WTC11 (cell line): ENCODE measurements at regions not wholly inside any gene's neighbourhood (a gene's known extent, or its start where the extent isn't known, plus 50 kb on each side); places are given as distances from the start of the nearest gene placed in this dataset.

Experiments
- ATAC-seq: fragments of 200-7000 bp; cut with Tn5 transposase; 2 replicates; pipeline ENCODE4 v1.10.0; 2021; ENCODE audit warnings: mild to moderate bottlenecking, moderate library complexity
- CTCF ChIA-PET: fragments of 300-600 bp; sonication (Branson Sonifier 250); formaldehyde crosslinking; loops from one replicate; lab custom pipeline; 2021; ENCODE audit warnings: antibody characterized with exemption; lab: Charles Lee
- POLR2A ChIA-PET: fragments of 350-600 bp; sonication (Branson Sonifier 250); formaldehyde crosslinking; loops from one replicate; lab custom pipeline; 2021; ENCODE audit warnings: antibody characterized with exemption; lab: Charles Lee
- DNase-seq: peaks from one replicate; pipeline ENCODE4 v3.0.0; 2021; ENCODE audit warnings: low spot score
- H3K27ac Mint-ChIP-seq: 2 replicates; pipeline ENCODE4 v1.8.0; 2021; ENCODE audit warnings: mixed read lengths
- H3K27me3 Mint-ChIP-seq: 2 replicates; pipeline ENCODE4 v1.8.0; 2021; ENCODE audit warnings: low read depth, mild to moderate bottlenecking, moderate library complexity, mixed read lengths
- H3K36me3 Mint-ChIP-seq: 2 replicates; pipeline ENCODE4 v1.8.0; 2021; ENCODE audit warnings: mixed read lengths
- H3K4me1 Mint-ChIP-seq: 2 replicates; pipeline ENCODE4 v1.8.0; 2022; ENCODE audit warnings: mixed read lengths
- H3K4me3 Mint-ChIP-seq: 2 replicates; pipeline ENCODE4 v1.8.0; 2021; ENCODE audit warnings: mild to moderate bottlenecking, moderate library complexity, mixed read lengths
- H3K9me3 Mint-ChIP-seq: 2 replicates; pipeline ENCODE4 v1.8.0; 2021; ENCODE audit warnings: mixed read lengths
- EMX1 ChIP-seq: fragments of 250-450 bp; sonication (Bioruptor Pico); IDR thresholded peaks from 2 replicates; pipeline ENCODE4 v1.8.0; 2021; ENCODE audit warnings: mild to moderate bottlenecking
- ETV6 ChIP-seq: sonication (generic); formaldehyde crosslinking; IDR thresholded peaks from 2 replicates; pipeline ENCODE4 v1.8.1; 2022; ENCODE audit warnings: mild to moderate bottlenecking, missing genetic modification reagents
- FOXP1 ChIP-seq: sonication (generic); formaldehyde crosslinking; IDR thresholded peaks from 2 replicates; pipeline ENCODE4 v1.8.0; 2022; ENCODE audit warnings: missing genetic modification reagents, mild to moderate bottlenecking, moderate library complexity, borderline replicate concordance
- GTF2I ChIP-seq: fragments of 250-450 bp; sonication (Bioruptor Pico); conservative IDR thresholded peaks from 2 replicates; pipeline ENCODE4 v1.4.0; 2021; ENCODE audit warnings: mild to moderate bottlenecking
- HMGA2 ChIP-seq: fragments of 250-450 bp; sonication (Bioruptor Pico); IDR thresholded peaks from 2 replicates; pipeline ENCODE4 v1.4.0; 2021; ENCODE audit warnings: mild to moderate bottlenecking, moderate library complexity
- JAZF1 ChIP-seq: fragments of 250-450 bp; sonication (Bioruptor Pico); IDR thresholded peaks from 2 replicates; pipeline ENCODE4 v1.9.0; 2021; ENCODE audit warnings: moderate library complexity, mild to moderate bottlenecking, inconsistent platforms
- JUN ChIP-seq: sonication (generic); formaldehyde crosslinking; IDR thresholded peaks from 2 replicates; pipeline ENCODE4 v1.8.0; 2023; ENCODE audit warnings: mild to moderate bottlenecking, missing genetic modification reagents
- MXD4 ChIP-seq: fragments of 250-450 bp; sonication (Bioruptor Pico); IDR thresholded peaks from 2 replicates; pipeline ENCODE4 v1.8.0; 2021; ENCODE audit warnings: mild to moderate bottlenecking, moderate library complexity, borderline replicate concordance
- NFATC4 ChIP-seq: fragments of 250-450 bp; sonication (Bioruptor Pico); IDR thresholded peaks from 2 replicates; pipeline ENCODE4 v1.9.0; 2021; ENCODE audit warnings: mild to moderate bottlenecking
- NFE2L1 ChIP-seq: sonication (generic); formaldehyde crosslinking; IDR thresholded peaks from 2 replicates; pipeline ENCODE4 v1.8.1; 2023; ENCODE audit warnings: missing genetic modification reagents
- NR1H2 ChIP-seq: sonication (generic); formaldehyde crosslinking; IDR thresholded peaks from 2 replicates; pipeline ENCODE4 v1.9.0; 2021; ENCODE audit warnings: mild to moderate bottlenecking, moderate library complexity, missing genetic modification reagents
- NR2C2 ChIP-seq: sonication (generic); formaldehyde crosslinking; IDR thresholded peaks from 2 replicates; pipeline ENCODE4 v1.8.0; 2022; ENCODE audit warnings: mild to moderate bottlenecking, missing genetic modification reagents
- PREB ChIP-seq: sonication (generic); formaldehyde crosslinking; IDR thresholded peaks from 2 replicates; pipeline ENCODE4 v1.8.1; 2022; ENCODE audit warnings: mild to moderate bottlenecking, missing genetic modification reagents, moderate library complexity, borderline replicate concordance
- RORB ChIP-seq: fragments of 250-450 bp; sonication (Bioruptor Pico); IDR thresholded peaks from 2 replicates; pipeline ENCODE4 v1.9.0; 2021; ENCODE audit warnings: mild to moderate bottlenecking
- SMAD3 ChIP-seq: sonication (generic); formaldehyde crosslinking; IDR thresholded peaks from 2 replicates; pipeline ENCODE4 v1.8.0; 2022; ENCODE audit warnings: missing genetic modification reagents, mild to moderate bottlenecking, borderline replicate concordance
- SOX15 ChIP-seq: fragments of 250-450 bp; sonication (Bioruptor Pico); IDR thresholded peaks from 2 replicates; pipeline ENCODE4 v1.9.0; 2021; ENCODE audit warnings: mild to moderate bottlenecking
- TEAD4 ChIP-seq: sonication (generic); formaldehyde crosslinking; IDR thresholded peaks from 2 replicates; pipeline ENCODE4 v1.8.0; 2022; ENCODE audit warnings: mild to moderate bottlenecking, missing genetic modification reagents
- ZNF121 ChIP-seq: sonication (generic); formaldehyde crosslinking; IDR thresholded peaks from 2 replicates; pipeline ENCODE4 v1.8.0; 2023; ENCODE audit warnings: missing genetic modification reagents
- ZNF423 ChIP-seq: fragments of 250-450 bp; sonication (Bioruptor Pico); IDR thresholded peaks from 2 replicates; pipeline ENCODE4 v2.1.2; 2022; ENCODE audit warnings: mild to moderate bottlenecking, moderate library complexity
- TF ChIP-seq, protein P1 (sequence below): sonication (generic); formaldehyde crosslinking; conservative IDR thresholded peaks from 2 replicates; pipeline ENCODE4 v1.8.1; 2022; ENCODE audit warnings: mild to moderate bottlenecking, missing genetic modification reagents
- TF ChIP-seq, protein P2 (sequence below): sonication (generic); formaldehyde crosslinking; IDR thresholded peaks from 2 replicates; pipeline ENCODE4 v1.8.1; 2022; ENCODE audit warnings: low read depth, mild to moderate bottlenecking, moderate library complexity, missing genetic modification reagents, borderline replicate concordance
- TF ChIP-seq, protein P3 (sequence below): sonication (generic); formaldehyde crosslinking; IDR thresholded peaks from 2 replicates; pipeline ENCODE4 v1.8.1; 2023; ENCODE audit warnings: mild to moderate bottlenecking, moderate library complexity, missing genetic modification reagents
- TF ChIP-seq, protein P4 (sequence below): sonication (generic); formaldehyde crosslinking; IDR thresholded peaks from 2 replicates; pipeline ENCODE4 v1.8.1; 2022; ENCODE audit warnings: mild to moderate bottlenecking, moderate library complexity, missing genetic modification reagents
- TF ChIP-seq, protein P5 (sequence below): fragments of 250-450 bp; sonication (Bioruptor Pico); IDR thresholded peaks from 2 replicates; pipeline ENCODE4 v1.9.0; 2021; ENCODE audit warnings: mild to moderate bottlenecking
- TF ChIP-seq, protein P6 (sequence below): sonication (generic); formaldehyde crosslinking; conservative IDR thresholded peaks from 2 replicates; pipeline ENCODE4 v1.8.1; 2023; ENCODE audit warnings: mild to moderate bottlenecking, low read depth, missing genetic modification reagents, moderate library complexity

DNA sequence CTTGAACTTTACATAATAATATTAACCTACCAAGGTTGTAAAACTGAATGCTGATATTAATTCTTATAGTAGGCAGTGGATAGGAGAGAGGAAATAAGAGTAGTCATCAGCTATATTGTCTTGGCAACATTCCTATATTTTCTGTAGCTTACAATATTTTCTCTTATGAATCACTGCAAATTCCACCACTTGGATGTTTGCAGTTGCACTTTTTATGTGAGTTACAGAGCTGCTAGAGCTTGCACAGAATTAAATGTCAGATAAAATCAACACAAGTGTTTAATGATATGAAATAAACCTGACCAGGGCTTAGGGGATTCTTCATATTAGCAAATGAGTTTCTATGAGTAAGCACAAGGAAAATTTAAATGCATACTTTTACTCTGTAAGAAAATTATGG lies 1710.1 kb downstream of the SI start (continued):
- TF ChIP-seq PREB (CRISPR knock-in tag) (no peak), RORB (CRISPR knock-in tag) (no peak), GTF2I (no peak), JUN (no peak), ETV6 (CRISPR knock-in tag) (no peak)
- TF ChIP-seq, protein P1, sequence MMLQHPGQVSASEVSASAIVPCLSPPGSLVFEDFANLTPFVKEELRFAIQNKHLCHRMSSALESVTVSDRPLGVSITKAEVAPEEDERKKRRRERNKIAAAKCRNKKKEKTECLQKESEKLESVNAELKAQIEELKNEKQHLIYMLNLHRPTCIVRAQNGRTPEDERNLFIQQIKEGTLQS (CRISPR knock-in tag), result no peak
- TF ChIP-seq, protein P2, sequence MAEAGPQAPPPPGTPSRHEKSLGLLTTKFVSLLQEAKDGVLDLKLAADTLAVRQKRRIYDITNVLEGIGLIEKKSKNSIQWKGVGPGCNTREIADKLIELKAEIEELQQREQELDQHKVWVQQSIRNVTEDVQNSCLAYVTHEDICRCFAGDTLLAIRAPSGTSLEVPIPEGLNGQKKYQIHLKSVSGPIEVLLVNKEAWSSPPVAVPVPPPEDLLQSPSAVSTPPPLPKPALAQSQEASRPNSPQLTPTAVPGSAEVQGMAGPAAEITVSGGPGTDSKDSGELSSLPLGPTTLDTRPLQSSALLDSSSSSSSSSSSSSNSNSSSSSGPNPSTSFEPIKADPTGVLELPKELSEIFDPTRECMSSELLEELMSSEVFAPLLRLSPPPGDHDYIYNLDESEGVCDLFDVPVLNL (CRISPR knock-in tag), result no peak
- TF ChIP-seq, protein P3, sequence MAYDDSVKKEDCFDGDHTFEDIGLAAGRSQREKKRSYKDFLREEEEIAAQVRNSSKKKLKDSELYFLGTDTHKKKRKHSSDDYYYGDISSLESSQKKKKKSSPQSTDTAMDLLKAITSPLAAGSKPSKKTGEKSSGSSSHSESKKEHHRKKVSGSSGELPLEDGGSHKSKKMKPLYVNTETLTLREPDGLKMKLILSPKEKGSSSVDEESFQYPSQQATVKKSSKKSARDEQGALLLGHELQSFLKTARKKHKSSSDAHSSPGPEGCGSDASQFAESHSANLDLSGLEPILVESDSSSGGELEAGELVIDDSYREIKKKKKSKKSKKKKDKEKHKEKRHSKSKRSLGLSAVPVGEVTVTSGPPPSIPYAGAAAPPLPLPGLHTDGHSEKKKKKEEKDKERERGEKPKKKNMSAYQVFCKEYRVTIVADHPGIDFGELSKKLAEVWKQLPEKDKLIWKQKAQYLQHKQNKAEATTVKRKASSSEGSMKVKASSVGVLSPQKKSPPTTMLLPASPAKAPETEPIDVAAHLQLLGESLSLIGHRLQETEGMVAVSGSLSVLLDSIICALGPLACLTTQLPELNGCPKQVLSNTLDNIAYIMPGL (CRISPR knock-in tag), result no peak

DNA sequence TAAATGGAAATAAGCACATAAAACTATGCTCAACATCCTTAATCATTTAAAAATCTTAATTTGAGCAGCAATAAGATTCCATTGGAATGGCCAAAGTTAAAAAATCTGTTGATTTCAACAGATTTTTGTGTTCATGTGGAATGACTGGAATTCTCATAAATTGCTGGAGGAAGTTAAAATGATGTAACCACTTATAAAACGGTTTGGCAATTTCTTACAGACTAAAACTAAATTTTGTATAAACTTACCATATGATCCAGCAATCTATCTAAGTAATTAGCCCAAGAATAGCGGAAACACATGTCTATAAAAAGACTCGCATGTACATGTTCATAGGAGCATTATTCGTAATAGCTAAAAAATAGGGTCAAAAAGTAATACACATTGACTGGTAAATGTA lies 1713.6 kb downstream of the SI start:
- POLR2A ChIA-PET, result no interaction called here
- no peak for ATAC-seq

GRCh38 chr3:163362151-163362550 lies 1716.1 kb downstream of the SI start:
- H3K9me3 Mint-ChIP-seq, result peaks cover 6% of the 10 kb centered on the region
- no peak overlapping the region for H3K27ac Mint-ChIP-seq
- POLR2A ChIA-PET, result interaction anchor here (0.7 kb wide), 1 partner anchor 8 kb away, joined by 3 read pairs; no protein-coding TSS in a partner anchor
- H3K4me1 Mint-ChIP-seq, result no peaks in the 10 kb centered on the region
- TF ChIP-seq, protein P4, sequence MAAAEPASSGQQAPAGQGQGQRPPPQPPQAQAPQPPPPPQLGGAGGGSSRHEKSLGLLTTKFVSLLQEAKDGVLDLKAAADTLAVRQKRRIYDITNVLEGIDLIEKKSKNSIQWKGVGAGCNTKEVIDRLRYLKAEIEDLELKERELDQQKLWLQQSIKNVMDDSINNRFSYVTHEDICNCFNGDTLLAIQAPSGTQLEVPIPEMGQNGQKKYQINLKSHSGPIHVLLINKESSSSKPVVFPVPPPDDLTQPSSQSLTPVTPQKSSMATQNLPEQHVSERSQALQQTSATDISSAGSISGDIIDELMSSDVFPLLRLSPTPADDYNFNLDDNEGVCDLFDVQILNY (CRISPR knock-in tag), result no peak
- TF ChIP-seq NFATC4 (no peak), EMX1 (CRISPR knock-in tag) (no peak), NFE2L1 (CRISPR knock-in tag) (no peak), ZNF423 (CRISPR knock-in tag) (no peak), NR1H2 (CRISPR knock-in tag) (no peak), NR2C2 (CRISPR knock-in tag) (no peak), GTF2I (no peak), TEAD4 (CRISPR knock-in tag) (no peak), MXD4 (CRISPR knock-in tag) (no peak)
- TF ChIP-seq, protein P5, sequence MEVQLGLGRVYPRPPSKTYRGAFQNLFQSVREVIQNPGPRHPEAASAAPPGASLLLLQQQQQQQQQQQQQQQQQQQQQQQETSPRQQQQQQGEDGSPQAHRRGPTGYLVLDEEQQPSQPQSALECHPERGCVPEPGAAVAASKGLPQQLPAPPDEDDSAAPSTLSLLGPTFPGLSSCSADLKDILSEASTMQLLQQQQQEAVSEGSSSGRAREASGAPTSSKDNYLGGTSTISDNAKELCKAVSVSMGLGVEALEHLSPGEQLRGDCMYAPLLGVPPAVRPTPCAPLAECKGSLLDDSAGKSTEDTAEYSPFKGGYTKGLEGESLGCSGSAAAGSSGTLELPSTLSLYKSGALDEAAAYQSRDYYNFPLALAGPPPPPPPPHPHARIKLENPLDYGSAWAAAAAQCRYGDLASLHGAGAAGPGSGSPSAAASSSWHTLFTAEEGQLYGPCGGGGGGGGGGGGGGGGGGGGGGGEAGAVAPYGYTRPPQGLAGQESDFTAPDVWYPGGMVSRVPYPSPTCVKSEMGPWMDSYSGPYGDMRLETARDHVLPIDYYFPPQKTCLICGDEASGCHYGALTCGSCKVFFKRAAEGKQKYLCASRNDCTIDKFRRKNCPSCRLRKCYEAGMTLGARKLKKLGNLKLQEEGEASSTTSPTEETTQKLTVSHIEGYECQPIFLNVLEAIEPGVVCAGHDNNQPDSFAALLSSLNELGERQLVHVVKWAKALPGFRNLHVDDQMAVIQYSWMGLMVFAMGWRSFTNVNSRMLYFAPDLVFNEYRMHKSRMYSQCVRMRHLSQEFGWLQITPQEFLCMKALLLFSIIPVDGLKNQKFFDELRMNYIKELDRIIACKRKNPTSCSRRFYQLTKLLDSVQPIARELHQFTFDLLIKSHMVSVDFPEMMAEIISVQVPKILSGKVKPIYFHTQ (CRISPR knock-in tag), result no peak
- ATAC-seq (no peak), DNase-seq (no peak)
- H3K4me3 Mint-ChIP-seq, result no peak overlapping the region
- CTCF ChIA-PET, result no interaction called here
- H3K36me3 Mint-ChIP-seq, result peaks cover 2% of the 10 kb centered on the region; the same call in 1 of the 2 replicates
- no peaks in the 10 kb centered on the region for H3K27me3 Mint-ChIP-seq

More for the DNA sequence above, 1713.6 kb downstream of the SI start:
- Mint-ChIP-seq H3K27me3 (no peaks in the 10 kb centered on the region), H3K4me3 (no peak overlapping the region), H3K27ac (no peak overlapping the region), H3K4me1 (no peaks in the 10 kb centered on the region), H3K36me3 (peaks cover 2% of the 10 kb centered on the region; the same call in 1 of the 2 replicates), H3K9me3 (peaks cover 10% of the 10 kb centered on the region)
- TF ChIP-seq, protein P6, sequence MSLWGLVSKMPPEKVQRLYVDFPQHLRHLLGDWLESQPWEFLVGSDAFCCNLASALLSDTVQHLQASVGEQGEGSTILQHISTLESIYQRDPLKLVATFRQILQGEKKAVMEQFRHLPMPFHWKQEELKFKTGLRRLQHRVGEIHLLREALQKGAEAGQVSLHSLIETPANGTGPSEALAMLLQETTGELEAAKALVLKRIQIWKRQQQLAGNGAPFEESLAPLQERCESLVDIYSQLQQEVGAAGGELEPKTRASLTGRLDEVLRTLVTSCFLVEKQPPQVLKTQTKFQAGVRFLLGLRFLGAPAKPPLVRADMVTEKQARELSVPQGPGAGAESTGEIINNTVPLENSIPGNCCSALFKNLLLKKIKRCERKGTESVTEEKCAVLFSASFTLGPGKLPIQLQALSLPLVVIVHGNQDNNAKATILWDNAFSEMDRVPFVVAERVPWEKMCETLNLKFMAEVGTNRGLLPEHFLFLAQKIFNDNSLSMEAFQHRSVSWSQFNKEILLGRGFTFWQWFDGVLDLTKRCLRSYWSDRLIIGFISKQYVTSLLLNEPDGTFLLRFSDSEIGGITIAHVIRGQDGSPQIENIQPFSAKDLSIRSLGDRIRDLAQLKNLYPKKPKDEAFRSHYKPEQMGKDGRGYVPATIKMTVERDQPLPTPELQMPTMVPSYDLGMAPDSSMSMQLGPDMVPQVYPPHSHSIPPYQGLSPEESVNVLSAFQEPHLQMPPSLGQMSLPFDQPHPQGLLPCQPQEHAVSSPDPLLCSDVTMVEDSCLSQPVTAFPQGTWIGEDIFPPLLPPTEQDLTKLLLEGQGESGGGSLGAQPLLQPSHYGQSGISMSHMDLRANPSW (CRISPR knock-in tag), result no peak
- TF ChIP-seq HMGA2 (CRISPR knock-in tag) (no peak), SOX15 (CRISPR knock-in tag) (no peak), FOXP1 (CRISPR knock-in tag) (no peak), ZNF121 (CRISPR knock-in tag) (no peak), SMAD3 (CRISPR knock-in tag) (no peak), JAZF1 (no peak)
- TF ChIP-seq, protein P4 (CRISPR knock-in tag), result no peak
- CTCF ChIA-PET, result no interaction called here
- no peak for DNase-seq
